Mesothelial cell of epicardium (in vitro differentiated cells): ENCODE measurements at regions not wholly inside any gene's neighbourhood (a gene's known extent, or its start where the extent isn't known, plus 50 kb on each side); places are given as distances from the start of the nearest gene placed in this dataset.

ENCODE experiments used
- DNase-seq, 2 experiments: peaks; one replicate each; pipeline ENCODE4 v3.0.0; 2021; ENCODE audit warnings: low spot score in 2 of 2; ENCODE audit not compliant: unreplicated experiment in 2 of 2
- H3K27ac Mint-ChIP-seq: 2 replicates; pipeline ENCODE4 v1.8.0; 2021; ENCODE audit warnings: mixed read lengths
- H3K27me3 Mint-ChIP-seq: 2 replicates; pipeline ENCODE4 v1.8.0; 2021; ENCODE audit warnings: low read depth, mixed read lengths
- H3K36me3 Mint-ChIP-seq: 2 replicates; pipeline ENCODE4 v1.8.0; 2021; ENCODE audit warnings: mixed read lengths
- H3K4me1 Mint-ChIP-seq: 2 replicates; pipeline ENCODE4 v1.8.0; 2021; ENCODE audit warnings: mixed read lengths
- H3K4me3 Mint-ChIP-seq: 2 replicates; pipeline ENCODE4 v1.8.0; 2021; ENCODE audit warnings: mild to moderate bottlenecking, moderate library complexity, mixed read lengths
- H3K9me3 Mint-ChIP-seq: 2 replicates; pipeline ENCODE4 v1.8.0; 2021; ENCODE audit warnings: mixed read lengths
- TF ChIP-seq, protein P1 (sequence below): fragments of 200-600 bp; sonication (generic); IDR thresholded peaks from one replicate; pipeline ENCODE4 v1.5.0; 2021; ENCODE audit warnings: antibody characterized with exemption; ENCODE audit not compliant: unreplicated experiment

DNA sequence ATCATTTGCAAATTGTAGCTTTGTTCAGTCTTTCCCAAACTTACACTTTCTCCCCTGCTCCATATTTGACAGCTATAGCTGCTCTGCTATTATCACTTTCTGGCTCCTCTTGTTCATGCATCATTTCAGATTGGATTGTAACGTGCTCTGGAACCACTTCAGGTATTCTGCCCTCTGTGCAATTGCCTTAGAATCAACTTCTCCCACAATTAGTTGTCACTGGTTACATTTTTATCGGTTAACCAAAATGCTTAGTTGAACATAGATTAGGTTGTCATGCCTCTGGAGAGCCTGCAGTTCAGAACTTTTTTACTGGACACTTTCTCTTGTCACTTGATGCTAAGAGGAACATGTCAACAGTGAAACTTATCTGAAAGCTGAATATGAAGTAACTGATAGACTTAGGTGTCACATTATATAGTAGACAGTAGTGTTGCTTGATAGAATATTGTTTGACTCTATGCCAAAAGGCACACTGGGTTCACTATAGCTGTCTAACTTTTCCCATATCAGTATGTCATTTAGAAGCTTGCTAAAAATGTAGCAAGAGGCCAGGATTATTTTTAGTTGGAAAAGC, 127.7 kb upstream of the PTPRK start:
- H3K4me3 Mint-ChIP-seq: no peak overlapping the region
- no peaks in the 10 kb centered on the region for H3K9me3 Mint-ChIP-seq
- H3K4me1 Mint-ChIP-seq: no peaks in the 10 kb centered on the region
- TF ChIP-seq, protein P1, sequence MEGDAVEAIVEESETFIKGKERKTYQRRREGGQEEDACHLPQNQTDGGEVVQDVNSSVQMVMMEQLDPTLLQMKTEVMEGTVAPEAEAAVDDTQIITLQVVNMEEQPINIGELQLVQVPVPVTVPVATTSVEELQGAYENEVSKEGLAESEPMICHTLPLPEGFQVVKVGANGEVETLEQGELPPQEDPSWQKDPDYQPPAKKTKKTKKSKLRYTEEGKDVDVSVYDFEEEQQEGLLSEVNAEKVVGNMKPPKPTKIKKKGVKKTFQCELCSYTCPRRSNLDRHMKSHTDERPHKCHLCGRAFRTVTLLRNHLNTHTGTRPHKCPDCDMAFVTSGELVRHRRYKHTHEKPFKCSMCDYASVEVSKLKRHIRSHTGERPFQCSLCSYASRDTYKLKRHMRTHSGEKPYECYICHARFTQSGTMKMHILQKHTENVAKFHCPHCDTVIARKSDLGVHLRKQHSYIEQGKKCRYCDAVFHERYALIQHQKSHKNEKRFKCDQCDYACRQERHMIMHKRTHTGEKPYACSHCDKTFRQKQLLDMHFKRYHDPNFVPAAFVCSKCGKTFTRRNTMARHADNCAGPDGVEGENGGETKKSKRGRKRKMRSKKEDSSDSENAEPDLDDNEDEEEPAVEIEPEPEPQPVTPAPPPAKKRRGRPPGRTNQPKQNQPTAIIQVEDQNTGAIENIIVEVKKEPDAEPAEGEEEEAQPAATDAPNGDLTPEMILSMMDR: no peak
- no peaks in the 10 kb centered on the region for H3K27me3 Mint-ChIP-seq
- no peaks in the 10 kb centered on the region for H3K36me3 Mint-ChIP-seq
- no peak for DNase-seq
- no peak overlapping the region for H3K27ac Mint-ChIP-seq

DNA sequence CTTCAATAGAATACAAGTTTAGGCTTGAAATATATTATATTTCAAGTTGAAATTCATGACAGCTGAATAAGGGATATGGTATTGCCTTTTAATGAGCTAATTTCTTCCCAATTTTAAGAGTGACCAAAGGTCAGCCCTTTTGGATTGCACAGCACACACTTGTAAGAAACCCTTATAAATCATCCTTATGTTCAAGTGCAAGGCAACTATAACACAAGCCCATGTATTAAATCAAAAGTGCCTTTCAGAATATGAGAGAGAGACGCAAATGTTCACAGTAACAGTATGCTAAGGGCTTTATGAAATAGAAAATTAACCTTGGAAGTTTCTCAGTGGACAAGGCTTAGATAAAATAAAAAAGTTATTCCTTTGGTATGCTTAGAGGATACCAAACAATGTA, 121.7 kb upstream of the PTPRK start:
- H3K27ac Mint-ChIP-seq: no peak overlapping the region
- H3K27me3 Mint-ChIP-seq: no peaks in the 10 kb centered on the region
- TF ChIP-seq, protein P1: no peak
- no peak for DNase-seq
- H3K36me3 Mint-ChIP-seq: no peaks in the 10 kb centered on the region
- H3K4me3 Mint-ChIP-seq: no peak overlapping the region
- H3K4me1 Mint-ChIP-seq: no peaks in the 10 kb centered on the region
- H3K9me3 Mint-ChIP-seq: no peaks in the 10 kb centered on the region

DNA sequence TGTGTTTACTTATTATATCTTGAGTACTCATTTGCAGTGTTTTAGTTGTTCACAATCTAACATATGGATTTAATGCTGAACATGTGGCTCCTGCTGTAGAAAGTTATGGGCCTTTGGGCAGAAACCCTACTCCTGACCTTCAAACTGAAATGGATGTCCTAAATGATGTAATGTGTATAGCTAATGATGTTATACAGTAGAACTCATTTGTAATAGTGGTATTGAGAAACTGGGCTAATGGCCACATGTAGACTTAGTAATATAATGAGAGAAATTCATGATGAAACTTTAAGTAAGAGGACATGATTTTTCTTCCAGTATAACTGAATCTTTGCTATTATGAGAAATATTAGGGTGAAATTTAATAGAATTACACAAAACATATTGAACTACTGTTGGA, 121.3 kb upstream of the PTPRK start:
- H3K36me3 Mint-ChIP-seq: no peaks in the 10 kb centered on the region
- H3K27ac Mint-ChIP-seq: no peak overlapping the region
- TF ChIP-seq, protein P1: no peak
- H3K4me1 Mint-ChIP-seq: no peaks in the 10 kb centered on the region
- H3K9me3 Mint-ChIP-seq: no peaks in the 10 kb centered on the region
- no peaks in the 10 kb centered on the region for H3K27me3 Mint-ChIP-seq
- DNase-seq: no peak
- H3K4me3 Mint-ChIP-seq: no peak overlapping the region

DNA sequence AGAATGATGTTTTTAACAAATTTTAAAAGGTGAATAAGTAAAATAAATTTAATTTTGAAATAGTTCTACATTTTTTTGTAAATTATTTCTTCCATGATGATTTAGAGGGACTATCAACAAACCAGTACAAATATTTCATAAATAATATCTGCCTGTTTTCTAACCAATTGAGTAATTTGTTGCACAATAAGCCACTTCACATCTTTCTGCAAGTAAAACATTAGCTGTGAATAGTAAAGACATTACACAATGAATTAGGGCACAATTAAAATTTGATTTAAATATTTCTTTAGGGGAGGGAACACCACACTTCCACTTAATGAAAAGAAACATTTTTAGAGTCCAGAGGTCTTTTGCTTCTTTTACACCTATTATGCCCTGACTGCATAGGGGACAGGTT, 118.4 kb upstream of the PTPRK start:
- no peak overlapping the region for H3K27ac Mint-ChIP-seq
- H3K4me1 Mint-ChIP-seq: no peaks in the 10 kb centered on the region
- TF ChIP-seq, protein P1: no peak
- H3K4me3 Mint-ChIP-seq: no peak overlapping the region
- H3K9me3 Mint-ChIP-seq: no peaks in the 10 kb centered on the region
- H3K27me3 Mint-ChIP-seq: no peaks in the 10 kb centered on the region
- H3K36me3 Mint-ChIP-seq: no peaks in the 10 kb centered on the region
- no peak for DNase-seq

DNA sequence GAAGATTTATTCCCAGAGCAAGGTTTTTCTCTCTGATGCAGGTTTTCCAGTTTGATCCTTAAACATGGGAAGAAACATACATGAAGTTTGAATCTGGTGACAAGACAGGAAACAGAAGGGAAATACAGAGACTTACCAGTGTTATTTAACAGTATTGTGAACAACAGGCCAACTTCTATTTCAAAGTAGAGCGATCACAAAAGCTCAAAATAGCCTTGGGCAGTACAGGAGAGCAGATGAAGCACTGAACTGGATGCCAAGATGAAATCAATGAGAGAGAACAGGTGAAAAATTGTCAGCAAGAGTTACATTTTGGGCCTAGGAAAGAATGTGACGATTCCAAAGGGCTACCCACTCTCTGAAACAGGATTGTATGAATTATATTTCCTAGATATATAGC, 114.8 kb upstream of the PTPRK start:
- no peaks in the 10 kb centered on the region for H3K9me3 Mint-ChIP-seq
- TF ChIP-seq, protein P1: no peak
- H3K4me3 Mint-ChIP-seq: no peak overlapping the region
- DNase-seq: no peak
- no peaks in the 10 kb centered on the region for H3K4me1 Mint-ChIP-seq
- no peak overlapping the region for H3K27ac Mint-ChIP-seq
- no peaks in the 10 kb centered on the region for H3K27me3 Mint-ChIP-seq
- no peaks in the 10 kb centered on the region for H3K36me3 Mint-ChIP-seq

DNA sequence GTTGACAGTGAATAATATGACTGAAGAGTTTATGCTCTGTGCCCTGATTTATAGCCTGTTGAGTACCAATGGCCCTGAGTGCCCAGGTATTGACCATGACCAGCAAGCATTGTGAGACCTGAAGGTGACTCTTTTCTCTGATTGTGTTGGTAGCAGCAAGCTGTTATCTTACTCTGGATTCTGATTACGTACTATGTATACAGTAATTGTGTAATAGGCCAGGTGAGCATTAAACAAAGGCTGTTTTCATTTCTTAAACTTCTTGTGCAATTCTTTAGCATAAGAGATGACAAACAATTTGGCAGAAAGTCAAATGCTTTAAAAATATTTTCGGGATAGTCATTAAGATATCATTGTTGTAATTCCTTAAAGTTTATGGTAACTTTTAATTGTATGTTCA, 111.7 kb upstream of the PTPRK start:
- H3K4me3 Mint-ChIP-seq: no peak overlapping the region
- H3K9me3 Mint-ChIP-seq: no peaks in the 10 kb centered on the region
- no peaks in the 10 kb centered on the region for H3K4me1 Mint-ChIP-seq
- DNase-seq: no peak
- TF ChIP-seq, protein P1: no peak
- H3K27me3 Mint-ChIP-seq: no peaks in the 10 kb centered on the region
- no peaks in the 10 kb centered on the region for H3K36me3 Mint-ChIP-seq
- no peak overlapping the region for H3K27ac Mint-ChIP-seq
